ENCODE measurements at regions not wholly inside any gene's neighbourhood (a gene's known extent, or its start where the extent isn't known, plus 50 kb on each side); places are given as distances from the start of the nearest gene placed in this dataset.

GRCh38 chr6:8828376-8828775, 393.0 kb upstream of the SLC35B3 start:
- TF ChIP-seq CTCF (conservative IDR thresholded peaks at IDR 0.05 in 1 of 2, IDR thresholded peaks at IDR 0.05 in 1 of 2; ENCODE audit: extremely low read depth in 1 of 2, insufficient read depth in 1 of 2, low read depth in 1 of 2, low read length in 2 of 2) (no peak), EZH2 (IDR thresholded peaks at IDR 0.05; ENCODE audit: borderline replicate concordance, low read length) (no peak)

All from mammary epithelial cell (primary cell).